ENCODE measurements at regions not wholly inside any gene's neighbourhood (a gene's known extent, or its start where the extent isn't known, plus 50 kb on each side); places are given as distances from the start of the nearest gene placed in this dataset.

- DNase-seq (ENCODE audit: low spot score): no peak
Observed at GRCh38 chr6:137650720-137651119, 156.5 kb upstream of the OLIG3 start.

DNA sequence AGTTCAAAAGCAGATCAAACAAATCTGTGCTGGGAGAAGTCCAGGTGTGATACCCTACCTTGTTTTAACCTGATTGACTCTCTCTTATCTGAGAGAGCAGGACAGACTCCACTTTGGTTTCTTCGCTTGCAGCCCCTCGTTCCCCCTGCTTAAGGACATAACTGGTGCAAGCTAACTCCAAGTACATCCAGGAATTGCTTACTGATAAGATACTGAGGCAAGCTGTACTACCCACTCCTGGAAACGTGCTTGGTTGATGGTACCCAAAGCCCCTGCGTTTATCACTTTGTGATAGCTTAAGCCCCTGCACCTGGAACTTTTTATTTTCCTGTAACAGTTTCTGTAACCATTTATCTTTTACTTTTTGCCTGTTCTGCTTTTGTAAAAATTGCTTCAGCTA, 157.0 kb upstream of the OLIG3 start:
- DNase-seq (ENCODE audit: low spot score): no peak
- no peak for TF ChIP-seq CTCF (IDR thresholded peaks at IDR 0.05; ENCODE audit: extremely low read depth, missing control alignments)

More at GRCh38 chr6:137650720-137651119, 156.5 kb upstream of the OLIG3 start:
- TF ChIP-seq CTCF (IDR thresholded peaks at IDR 0.05; ENCODE audit: extremely low read depth, missing control alignments): no peak

GRCh38 chr6:137651591-137652335, 157.6 kb upstream of the OLIG3 start:
- no peak for TF ChIP-seq CTCF (IDR thresholded peaks at IDR 0.05; ENCODE audit: extremely low read depth, missing control alignments)
- no peak for DNase-seq (ENCODE audit: low spot score)

GRCh38 chr6:137652961-137653705, 158.9 kb upstream of the OLIG3 start:
- TF ChIP-seq CTCF (IDR thresholded peaks at IDR 0.05; ENCODE audit: extremely low read depth, missing control alignments): no peak
- no peak for DNase-seq (ENCODE audit: low spot score)

- DNase-seq (ENCODE audit: low spot score): no peak
- TF ChIP-seq CTCF (IDR thresholded peaks at IDR 0.05; ENCODE audit: extremely low read depth, missing control alignments): no peak
Observed at GRCh38 chr6:137653706-137654059, 159.5 kb upstream of the OLIG3 start.

DNA sequence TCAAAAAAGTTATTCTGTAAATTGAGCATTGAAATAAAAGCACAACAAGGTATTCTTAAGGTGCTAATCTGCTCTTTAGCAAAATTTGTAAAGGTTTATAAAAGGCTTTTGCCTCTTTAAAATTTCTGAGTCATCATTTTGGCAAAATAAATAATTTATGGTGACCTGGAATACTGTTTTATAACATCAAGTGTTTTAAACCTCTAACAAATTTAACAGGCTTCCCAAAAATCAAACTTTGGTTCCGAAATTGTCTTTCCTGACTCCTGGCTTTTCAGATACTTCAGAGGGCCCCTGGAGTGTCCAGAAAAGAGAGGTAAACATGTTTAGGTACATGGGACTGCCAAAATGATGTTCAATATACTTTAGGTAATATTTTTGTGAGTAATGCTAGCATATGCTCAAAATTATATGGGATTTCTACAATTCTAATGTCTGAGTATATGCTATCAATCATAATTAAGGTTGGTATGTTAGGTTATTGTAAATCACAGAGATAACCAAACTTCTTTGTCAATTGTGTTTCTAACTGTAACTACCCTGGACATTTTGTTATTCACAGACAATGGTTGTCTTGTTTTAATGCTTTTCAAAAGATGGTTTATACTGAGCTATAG, 160.3 kb upstream of the OLIG3 start:
- no peak for TF ChIP-seq CTCF (IDR thresholded peaks at IDR 0.05; ENCODE audit: extremely low read depth, missing control alignments)

GRCh38 chr6:137655291-137655690, 161.1 kb upstream of the OLIG3 start:
- TF ChIP-seq CTCF (IDR thresholded peaks at IDR 0.05; ENCODE audit: extremely low read depth, missing control alignments): no peak
- no peak for DNase-seq (ENCODE audit: low spot score)

More for the DNA sequence above, 160.3 kb upstream of the OLIG3 start:
- DNase-seq (ENCODE audit: low spot score): no peak
